ENCODE measurements at regions not wholly inside any gene's neighbourhood (a gene's known extent, or its start where the extent isn't known, plus 50 kb on each side); places are given as distances from the start of the nearest gene placed in this dataset.
"Not testable (repeated sequence)": the region's sequence is repeated elsewhere in the genome, so short reads cannot be mapped to it uniquely, and the experiment has no call there.

DNA sequence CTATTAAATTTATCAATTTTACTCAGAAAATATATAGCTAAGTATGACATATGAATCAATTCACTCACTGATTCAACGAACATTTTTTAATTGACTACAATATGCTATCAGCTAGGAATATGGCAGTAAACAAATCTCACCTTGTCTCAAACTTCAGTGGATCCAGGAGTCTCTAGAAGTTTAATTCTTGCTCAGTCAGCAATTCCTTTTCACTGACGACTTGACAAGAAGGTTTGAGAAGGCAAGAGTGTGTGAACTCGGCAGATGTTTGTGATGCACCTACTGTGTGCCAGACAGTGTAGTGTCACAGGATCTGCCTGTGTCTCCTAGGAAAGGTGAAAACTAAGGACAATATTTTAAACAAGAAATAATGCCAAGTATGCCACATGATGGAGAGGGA lies 4175.7 kb upstream of the OR11H1 start:
- not testable (repeated sequence) for DNase-seq

GRCh38 chr22:11360632-11361031 lies 4167.4 kb upstream of the OR11H1 start:
- DNase-seq, result no peak

DNA sequence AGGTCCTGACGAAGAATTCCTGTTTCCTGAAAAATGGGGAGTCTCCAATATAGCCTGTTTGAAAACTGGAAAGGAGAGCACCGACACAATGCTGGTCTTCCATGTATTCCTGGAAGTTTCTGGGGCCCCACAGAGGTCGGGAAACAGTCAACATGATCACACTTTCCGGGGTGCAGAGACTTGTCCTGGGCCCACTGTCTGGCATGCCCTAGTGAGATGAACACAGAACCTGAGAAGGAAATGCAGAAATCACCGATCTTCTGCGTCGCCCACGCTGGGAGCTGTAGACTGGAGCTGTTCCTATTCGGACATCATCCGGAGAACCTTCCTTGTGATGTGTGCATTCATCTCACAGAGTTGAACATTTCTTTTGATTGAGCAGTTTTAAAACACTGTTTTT lies 4166.5 kb upstream of the OR11H1 start:
- DNase-seq, result not testable (repeated sequence)

DNA sequence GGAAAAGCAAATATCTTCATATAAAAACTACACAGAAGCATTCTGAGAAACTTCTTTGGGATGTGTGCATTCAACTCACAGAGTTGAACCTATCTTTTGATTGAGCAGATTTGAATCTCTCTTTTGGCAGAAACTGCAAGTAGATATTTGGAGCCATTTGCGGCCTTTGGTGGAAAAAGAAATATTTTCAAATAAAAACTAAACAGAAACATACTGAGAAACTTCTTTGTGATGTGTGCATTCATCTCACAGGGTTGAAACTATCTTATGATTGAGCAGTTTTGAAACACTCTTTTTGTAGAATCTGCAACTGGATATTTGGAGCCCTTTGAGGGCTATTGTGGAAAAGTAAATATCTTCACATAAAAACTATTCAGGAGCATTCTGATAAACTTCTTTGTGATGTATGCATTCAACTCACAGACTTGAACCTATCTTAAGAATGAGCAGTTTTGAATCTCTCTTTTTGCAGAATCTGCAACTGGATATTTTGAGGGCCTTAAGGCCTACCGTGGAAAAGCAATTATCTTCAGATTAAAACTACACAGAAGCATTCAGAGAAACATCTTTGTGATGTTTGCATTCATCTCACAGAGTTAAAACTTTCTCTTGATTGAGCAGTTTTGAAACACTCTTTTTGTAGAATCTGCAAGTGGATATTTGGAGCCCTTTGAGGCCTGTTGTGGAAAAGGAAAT lies 4158.2 kb upstream of the OR11H1 start:
- not testable (repeated sequence) for DNase-seq

GRCh38 chr22:11370311-11370710 lies 4157.7 kb upstream of the OR11H1 start:
- not testable (repeated sequence) for DNase-seq

Data from activated CD8-positive, alpha-beta memory T cell treated with anti-CD3 and anti-CD28 coated beads for 24 hours (primary cell).